ENCODE measurements at regions not wholly inside any gene's neighbourhood (a gene's known extent, or its start where the extent isn't known, plus 50 kb on each side); places are given as distances from the start of the nearest gene placed in this dataset.

DNA sequence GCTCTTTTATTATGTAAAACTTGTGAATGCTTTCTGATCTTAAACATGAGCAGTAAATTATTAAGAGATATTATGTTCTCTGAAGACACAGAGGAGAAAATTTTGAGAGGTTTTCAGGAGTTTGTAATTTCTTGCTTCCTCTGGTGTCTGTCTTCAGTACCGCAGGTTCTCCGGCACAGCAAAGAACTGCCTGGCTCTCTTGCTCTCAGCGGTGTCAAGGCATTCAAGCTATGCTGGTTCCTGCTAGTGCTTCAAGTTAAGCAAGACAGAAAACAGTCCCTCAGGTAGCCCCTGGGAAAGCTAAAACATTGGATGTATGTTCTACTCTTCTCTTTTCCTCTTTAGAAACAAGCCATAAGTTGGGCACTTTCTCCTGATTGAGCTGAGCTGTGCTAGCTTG lies 120.2 kb upstream of the CENPE start:
- no peak overlapping the region for H3K4me3 ChIP-seq
- WGBS (ENCODE audit: missing lambda C conversion rate), result 77% methylated on average over 3 of the region's 3 CpGs
- CTCF ChIA-PET, result no interaction called here
- FAIRE-seq (no peak), ATAC-seq (no peak), DNase-seq (ENCODE audit: low read depth in 1 of 2, low spot score in 1 of 2) (no peak)
- TF ChIP-seq, protein P1, sequence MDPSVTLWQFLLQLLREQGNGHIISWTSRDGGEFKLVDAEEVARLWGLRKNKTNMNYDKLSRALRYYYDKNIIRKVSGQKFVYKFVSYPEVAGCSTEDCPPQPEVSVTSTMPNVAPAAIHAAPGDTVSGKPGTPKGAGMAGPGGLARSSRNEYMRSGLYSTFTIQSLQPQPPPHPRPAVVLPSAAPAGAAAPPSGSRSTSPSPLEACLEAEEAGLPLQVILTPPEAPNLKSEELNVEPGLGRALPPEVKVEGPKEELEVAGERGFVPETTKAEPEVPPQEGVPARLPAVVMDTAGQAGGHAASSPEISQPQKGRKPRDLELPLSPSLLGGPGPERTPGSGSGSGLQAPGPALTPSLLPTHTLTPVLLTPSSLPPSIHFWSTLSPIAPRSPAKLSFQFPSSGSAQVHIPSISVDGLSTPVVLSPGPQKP (IDR thresholded peaks at IDR 0.05; ENCODE audit: low read depth, low read length), result no peak
- TF ChIP-seq, protein P2, sequence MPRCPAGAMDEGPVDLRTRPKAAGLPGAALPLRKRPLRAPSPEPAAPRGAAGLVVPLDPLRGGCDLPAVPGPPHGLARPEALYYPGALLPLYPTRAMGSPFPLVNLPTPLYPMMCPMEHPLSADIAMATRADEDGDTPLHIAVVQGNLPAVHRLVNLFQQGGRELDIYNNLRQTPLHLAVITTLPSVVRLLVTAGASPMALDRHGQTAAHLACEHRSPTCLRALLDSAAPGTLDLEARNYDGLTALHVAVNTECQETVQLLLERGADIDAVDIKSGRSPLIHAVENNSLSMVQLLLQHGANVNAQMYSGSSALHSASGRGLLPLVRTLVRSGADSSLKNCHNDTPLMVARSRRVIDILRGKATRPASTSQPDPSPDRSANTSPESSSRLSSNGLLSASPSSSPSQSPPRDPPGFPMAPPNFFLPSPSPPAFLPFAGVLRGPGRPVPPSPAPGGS (IDR thresholded peaks at IDR 0.05), result no peak
- no peak for TF ChIP-seq CEBPB (IDR thresholded peaks at IDR 0.05)
- no peak for TF ChIP-seq RAD21 (conservative IDR thresholded peaks at IDR 0.05 in 1 of 2, IDR thresholded peaks at IDR 0.05 in 1 of 2)
- TF ChIP-seq, protein P3, sequence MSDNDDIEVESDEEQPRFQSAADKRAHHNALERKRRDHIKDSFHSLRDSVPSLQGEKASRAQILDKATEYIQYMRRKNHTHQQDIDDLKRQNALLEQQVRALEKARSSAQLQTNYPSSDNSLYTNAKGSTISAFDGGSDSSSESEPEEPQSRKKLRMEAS (IDR thresholded peaks at IDR 0.05), result no peak
- TF ChIP-seq MAFK (IDR thresholded peaks at IDR 0.05; ENCODE audit: partially characterized antibody), result no peak
- no peak for TF ChIP-seq HOXB5 (CRISPR knock-in tag; IDR thresholded peaks at IDR 0.05)
- no peak for TF ChIP-seq HMGXB4 (CRISPR knock-in tag; IDR thresholded peaks at IDR 0.05; ENCODE audit: borderline replicate concordance)
- TF ChIP-seq BHLHE40 (IDR thresholded peaks at IDR 0.05; ENCODE audit: low read depth, low read length), result no peak
- no peak for TF ChIP-seq SMC3 (IDR thresholded peaks at IDR 0.05)
- TF ChIP-seq CHD2 (IDR thresholded peaks at IDR 0.05; ENCODE audit: low read length, partially characterized antibody), result no peak
- no peak for TF ChIP-seq CBX8 (IDR thresholded peaks at IDR 0.05)
- TF ChIP-seq, protein P4, sequence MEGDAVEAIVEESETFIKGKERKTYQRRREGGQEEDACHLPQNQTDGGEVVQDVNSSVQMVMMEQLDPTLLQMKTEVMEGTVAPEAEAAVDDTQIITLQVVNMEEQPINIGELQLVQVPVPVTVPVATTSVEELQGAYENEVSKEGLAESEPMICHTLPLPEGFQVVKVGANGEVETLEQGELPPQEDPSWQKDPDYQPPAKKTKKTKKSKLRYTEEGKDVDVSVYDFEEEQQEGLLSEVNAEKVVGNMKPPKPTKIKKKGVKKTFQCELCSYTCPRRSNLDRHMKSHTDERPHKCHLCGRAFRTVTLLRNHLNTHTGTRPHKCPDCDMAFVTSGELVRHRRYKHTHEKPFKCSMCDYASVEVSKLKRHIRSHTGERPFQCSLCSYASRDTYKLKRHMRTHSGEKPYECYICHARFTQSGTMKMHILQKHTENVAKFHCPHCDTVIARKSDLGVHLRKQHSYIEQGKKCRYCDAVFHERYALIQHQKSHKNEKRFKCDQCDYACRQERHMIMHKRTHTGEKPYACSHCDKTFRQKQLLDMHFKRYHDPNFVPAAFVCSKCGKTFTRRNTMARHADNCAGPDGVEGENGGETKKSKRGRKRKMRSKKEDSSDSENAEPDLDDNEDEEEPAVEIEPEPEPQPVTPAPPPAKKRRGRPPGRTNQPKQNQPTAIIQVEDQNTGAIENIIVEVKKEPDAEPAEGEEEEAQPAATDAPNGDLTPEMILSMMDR (IDR thresholded peaks at IDR 0.05), result no peak
- TF ChIP-seq, protein P5, sequence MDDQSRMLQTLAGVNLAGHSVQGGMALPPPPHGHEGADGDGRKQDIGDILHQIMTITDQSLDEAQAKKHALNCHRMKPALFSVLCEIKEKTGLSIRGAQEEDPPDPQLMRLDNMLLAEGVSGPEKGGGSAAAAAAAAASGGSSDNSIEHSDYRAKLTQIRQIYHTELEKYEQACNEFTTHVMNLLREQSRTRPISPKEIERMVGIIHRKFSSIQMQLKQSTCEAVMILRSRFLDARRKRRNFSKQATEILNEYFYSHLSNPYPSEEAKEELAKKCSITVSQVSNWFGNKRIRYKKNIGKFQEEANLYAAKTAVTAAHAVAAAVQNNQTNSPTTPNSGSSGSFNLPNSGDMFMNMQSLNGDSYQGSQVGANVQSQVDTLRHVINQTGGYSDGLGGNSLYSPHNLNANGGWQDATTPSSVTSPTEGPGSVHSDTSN (IDR thresholded peaks at IDR 0.05), result no peak
- no peaks in the 10 kb centered on the region for H3K9me3 ChIP-seq
- H3K4me2 ChIP-seq, result no peak overlapping the region
- POLR2A ChIA-PET, result no interaction called here
- no peak overlapping the region for H3K27ac ChIP-seq
- H3K4me1 ChIP-seq, result no peaks in the 10 kb centered on the region

GRCh38 chr4:103308248-103308561 lies 110.1 kb upstream of the CENPE start:
- ATAC-seq, result no peak

More at GRCh38 chr4:103308248-103308561, 110.1 kb upstream of the CENPE start:
- no peak for FAIRE-seq
- 42% methylated on average over 5 of the region's 5 CpGs for WGBS (ENCODE audit: missing lambda C conversion rate)
- no peak for DNase-seq (ENCODE audit: low read depth in 1 of 2, low spot score in 1 of 2)
- no peak overlapping the region for H3K4me2 ChIP-seq
- no peak overlapping the region for H3K27ac ChIP-seq
- no peaks in the 10 kb centered on the region for H3K9me3 ChIP-seq
- no peak overlapping the region for H3K4me3 ChIP-seq
- no peaks in the 10 kb centered on the region for H3K4me1 ChIP-seq
- ChIA-PET CTCF (no interaction called here), POLR2A (no interaction called here)
- TF ChIP-seq, protein P1 (IDR thresholded peaks at IDR 0.05; ENCODE audit: low read depth, low read length), result no peak
- TF ChIP-seq ATOH8 (CRISPR knock-in tag; IDR thresholded peaks at IDR 0.05; ENCODE audit: low read depth) (no peak), RARB (CRISPR knock-in tag; IDR thresholded peaks at IDR 0.05) (no peak), EHF (CRISPR knock-in tag; IDR thresholded peaks at IDR 0.05) (no peak), FOSB (CRISPR knock-in tag; IDR thresholded peaks at IDR 0.05) (no peak)
